Panc1 (cell line): ENCODE measurements at regions not wholly inside any gene's neighbourhood (a gene's known extent, or its start where the extent isn't known, plus 50 kb on each side); places are given as distances from the start of the nearest gene placed in this dataset.
"Not testable (repeated sequence)": the region's sequence is repeated elsewhere in the genome, so short reads cannot be mapped to it uniquely, and the experiment has no call there.

Experiments
- ATAC-seq: fragments of 200-7000 bp; cut with Tn5 transposase; 2 replicates; pipeline ENCODE4 v1.9.1; 2020; ENCODE audit warnings: mild to moderate bottlenecking, moderate library complexity
- BruUV-seq: library from RNA; stranded (reverse); fragments of 400-500 nt; replicated peaks from 2 replicates; lab custom pipeline; 2021; lab: Mats Ljungman, UMichigan
- CTCF ChIA-PET: fragments of 300-600 bp; sonication (Branson Sonifier 250); formaldehyde crosslinking; loops from one replicate; lab custom pipeline; 2022; ENCODE audit warnings: antibody characterized with exemption; lab: Charles Lee
- POLR2A ChIA-PET: fragments of 300-600 bp; sonication (Branson Sonifier 250); formaldehyde crosslinking; loops from one replicate; lab custom pipeline; 2022; ENCODE audit warnings: antibody characterized with exemption; lab: Charles Lee
- DNase-seq: peaks from one replicate; pipeline ENCODE4 v3.0.0-alpha.2; 2010; ENCODE audit warnings: low read depth, low spot score
- H3K27ac ChIP-seq: 2 replicates; pipeline ENCODE4 v1.5.1; 2011; ENCODE audit warnings: mild to moderate bottlenecking, low read length, inconsistent platforms
- H3K27me3 ChIP-seq: fragments of 200-500 bp; sonication (Bioruptor generic); 2 replicates; pipeline ENCODE4 v1.6.0; 2014; ENCODE audit warnings: low read length, inconsistent platforms; ENCODE audit not compliant: control insufficient read depth, insufficient read depth
- H3K36me3 ChIP-seq: fragments of 200-500 bp; sonication (Bioruptor generic); 2 replicates; pipeline ENCODE4 v1.5.1; 2014; ENCODE audit warnings: inconsistent platforms, mild to moderate bottlenecking, low read length, moderate library complexity; ENCODE audit not compliant: control insufficient read depth, insufficient read depth
- H3K4me1 ChIP-seq: 2 replicates; pipeline ENCODE4 v1.5.1; 2011; ENCODE audit warnings: inconsistent platforms, mild to moderate bottlenecking, low read length, moderate library complexity; ENCODE audit not compliant: control insufficient read depth, insufficient read depth
- H3K4me3 ChIP-seq, 2 experiments: 2 replicates each; pipeline ENCODE4 v1.5.1; 2011 to 2012; ENCODE audit warnings: low read depth in 2 of 2, low read length in 2 of 2, mild to moderate bottlenecking in 2 of 2, inconsistent platforms in 1 of 2, moderate library complexity in 1 of 2
- H3K9me3 ChIP-seq: fragments of 200-500 bp; sonication (Bioruptor generic); 2 replicates; pipeline ENCODE4 v1.5.1; 2014; ENCODE audit warnings: low read depth, mild to moderate bottlenecking, inconsistent platforms, low read length, moderate library complexity; ENCODE audit not compliant: control insufficient read depth, insufficient read depth
- POLR2AphosphoS5 ChIP-seq: IDR thresholded peaks from 2 replicates; pipeline ENCODE4 v1.6.1; 2012; ENCODE audit warnings: mild to moderate bottlenecking, low read depth, low read length, moderate library complexity
- SIN3A ChIP-seq: IDR thresholded peaks from 2 replicates; pipeline ENCODE4 v1.6.1; 2012; ENCODE audit warnings: low read depth, mild to moderate bottlenecking, low read length, moderate library complexity, borderline replicate concordance; ENCODE audit not compliant: insufficient read depth
- TCF7L2 ChIP-seq: IDR thresholded peaks from 2 replicates; pipeline ENCODE4 v1.6.1; 2011; ENCODE audit warnings: mild to moderate bottlenecking, low read depth, low read length, inconsistent platforms
- in situ Hi-C: cut with HindIII; loops from 2 replicates; pipeline ENCODE4 v1.10.0; 2016; ENCODE audit warnings: low sequenced_read_pairs, low pct_unique_long_range_greater_than_20kb
- intact Hi-C: fragments of 100-400 bp; cut with micrococcal nuclease; formaldehyde crosslinking; loops from one replicate; pipeline ENCODE4 v1.10.0; 2022; ENCODE audit not compliant: unreplicated experiment
- TF ChIP-seq, protein P1 (sequence below): fragments of 450-650 bp; IDR thresholded peaks from 2 replicates; pipeline ENCODE4 v1.5.1; 2017; ENCODE audit warnings: mild to moderate bottlenecking
- TF ChIP-seq, protein P2 (sequence below), 2 experiments: IDR thresholded peaks; 2 replicates each; pipeline ENCODE4 v1.6.1; 2011 to 2012; ENCODE audit warnings: low read depth in 2 of 2, control low read depth in 1 of 2, low read length in 1 of 2, mild to moderate bottlenecking in 1 of 2, moderate library complexity in 1 of 2; ENCODE audit not compliant: insufficient read depth in 1 of 2

DNA sequence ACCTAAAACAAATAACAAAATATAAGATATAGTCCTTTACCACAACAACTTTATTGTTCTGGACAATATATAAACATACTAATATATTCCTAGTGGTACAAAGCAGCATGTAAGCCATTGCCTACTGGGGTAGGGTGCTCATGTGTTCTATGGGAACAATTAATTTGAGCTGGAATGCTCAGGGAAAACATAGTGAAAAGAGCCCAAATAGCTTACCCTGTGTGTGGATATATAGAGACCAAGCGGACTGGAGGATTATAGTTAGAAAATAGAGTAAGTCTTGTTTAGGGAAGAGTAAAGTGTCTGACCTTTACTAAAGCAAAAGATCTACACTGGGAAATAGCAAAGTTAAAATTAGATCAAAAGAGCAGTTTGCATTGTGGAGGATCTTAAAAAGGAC lies 64.8 kb downstream of the MAD2L1 start:
- ChIA-PET CTCF (no interaction called here), POLR2A (no interaction called here)
- in situ Hi-C loops = no loop called here
- TF ChIP-seq SIN3A (no peak), TCF7L2 (no peak), POLR2AphosphoS5 (no peak)
- TF ChIP-seq, protein P1, sequence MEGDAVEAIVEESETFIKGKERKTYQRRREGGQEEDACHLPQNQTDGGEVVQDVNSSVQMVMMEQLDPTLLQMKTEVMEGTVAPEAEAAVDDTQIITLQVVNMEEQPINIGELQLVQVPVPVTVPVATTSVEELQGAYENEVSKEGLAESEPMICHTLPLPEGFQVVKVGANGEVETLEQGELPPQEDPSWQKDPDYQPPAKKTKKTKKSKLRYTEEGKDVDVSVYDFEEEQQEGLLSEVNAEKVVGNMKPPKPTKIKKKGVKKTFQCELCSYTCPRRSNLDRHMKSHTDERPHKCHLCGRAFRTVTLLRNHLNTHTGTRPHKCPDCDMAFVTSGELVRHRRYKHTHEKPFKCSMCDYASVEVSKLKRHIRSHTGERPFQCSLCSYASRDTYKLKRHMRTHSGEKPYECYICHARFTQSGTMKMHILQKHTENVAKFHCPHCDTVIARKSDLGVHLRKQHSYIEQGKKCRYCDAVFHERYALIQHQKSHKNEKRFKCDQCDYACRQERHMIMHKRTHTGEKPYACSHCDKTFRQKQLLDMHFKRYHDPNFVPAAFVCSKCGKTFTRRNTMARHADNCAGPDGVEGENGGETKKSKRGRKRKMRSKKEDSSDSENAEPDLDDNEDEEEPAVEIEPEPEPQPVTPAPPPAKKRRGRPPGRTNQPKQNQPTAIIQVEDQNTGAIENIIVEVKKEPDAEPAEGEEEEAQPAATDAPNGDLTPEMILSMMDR = no peak
- TF ChIP-seq, protein P2, sequence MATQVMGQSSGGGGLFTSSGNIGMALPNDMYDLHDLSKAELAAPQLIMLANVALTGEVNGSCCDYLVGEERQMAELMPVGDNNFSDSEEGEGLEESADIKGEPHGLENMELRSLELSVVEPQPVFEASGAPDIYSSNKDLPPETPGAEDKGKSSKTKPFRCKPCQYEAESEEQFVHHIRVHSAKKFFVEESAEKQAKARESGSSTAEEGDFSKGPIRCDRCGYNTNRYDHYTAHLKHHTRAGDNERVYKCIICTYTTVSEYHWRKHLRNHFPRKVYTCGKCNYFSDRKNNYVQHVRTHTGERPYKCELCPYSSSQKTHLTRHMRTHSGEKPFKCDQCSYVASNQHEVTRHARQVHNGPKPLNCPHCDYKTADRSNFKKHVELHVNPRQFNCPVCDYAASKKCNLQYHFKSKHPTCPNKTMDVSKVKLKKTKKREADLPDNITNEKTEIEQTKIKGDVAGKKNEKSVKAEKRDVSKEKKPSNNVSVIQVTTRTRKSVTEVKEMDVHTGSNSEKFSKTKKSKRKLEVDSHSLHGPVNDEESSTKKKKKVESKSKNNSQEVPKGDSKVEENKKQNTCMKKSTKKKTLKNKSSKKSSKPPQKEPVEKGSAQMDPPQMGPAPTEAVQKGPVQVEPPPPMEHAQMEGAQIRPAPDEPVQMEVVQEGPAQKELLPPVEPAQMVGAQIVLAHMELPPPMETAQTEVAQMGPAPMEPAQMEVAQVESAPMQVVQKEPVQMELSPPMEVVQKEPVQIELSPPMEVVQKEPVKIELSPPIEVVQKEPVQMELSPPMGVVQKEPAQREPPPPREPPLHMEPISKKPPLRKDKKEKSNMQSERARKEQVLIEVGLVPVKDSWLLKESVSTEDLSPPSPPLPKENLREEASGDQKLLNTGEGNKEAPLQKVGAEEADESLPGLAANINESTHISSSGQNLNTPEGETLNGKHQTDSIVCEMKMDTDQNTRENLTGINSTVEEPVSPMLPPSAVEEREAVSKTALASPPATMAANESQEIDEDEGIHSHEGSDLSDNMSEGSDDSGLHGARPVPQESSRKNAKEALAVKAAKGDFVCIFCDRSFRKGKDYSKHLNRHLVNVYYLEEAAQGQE (IDR thresholded peaks at IDR 0.05; ENCODE audit: insufficient read depth in 1 of 2, low read depth in 2 of 2, low read length in 1 of 2) = no peak
- Histone ChIP-seq H3K4me1 (no peaks in the 10 kb centered on the region; the same call in 1 of the 2 replicates), H3K27ac (no peak overlapping the region), H3K4me3 (no peak overlapping the region), H3K27me3 (no peaks in the 10 kb centered on the region), H3K9me3 (no peaks in the 10 kb centered on the region), H3K36me3 (no peaks in the 10 kb centered on the region)
- intact Hi-C loops = no loop called here
- DNase-seq (no peak), ATAC-seq (no peak)
- no TSS peak for BruUV-seq

DNA sequence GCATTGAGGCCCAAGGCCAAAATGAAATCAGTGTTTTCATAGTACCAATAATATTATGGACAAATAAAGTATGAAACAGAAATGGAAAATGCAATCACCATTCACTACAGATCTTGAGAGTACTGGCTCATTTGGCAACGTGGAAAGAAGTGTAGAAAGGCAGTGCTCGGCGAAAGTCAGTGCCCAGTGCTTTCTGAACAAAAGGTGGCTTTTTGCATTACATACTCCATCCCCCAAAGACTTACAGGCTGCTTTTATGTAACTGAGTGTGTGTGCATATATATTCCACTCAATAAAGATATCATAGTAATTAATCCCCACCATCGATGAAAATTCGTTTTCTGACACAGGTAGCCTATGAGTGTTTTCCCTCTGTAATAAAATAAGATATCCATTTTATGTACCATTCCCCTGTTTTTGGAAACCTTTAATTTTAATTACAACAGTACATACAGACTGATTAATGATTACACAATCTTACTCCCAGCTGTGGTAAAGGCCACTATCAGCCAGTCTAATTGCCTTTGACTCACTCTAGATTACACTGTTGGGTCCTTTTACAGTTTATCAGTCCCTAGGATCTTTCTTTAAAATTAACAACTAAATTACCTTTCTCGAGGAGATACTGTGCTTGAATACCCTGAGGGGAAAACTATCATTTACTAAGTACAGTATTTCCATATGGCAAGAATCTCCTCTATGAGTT lies 65.9 kb downstream of the MAD2L1 start:
- no TSS peak for BruUV-seq
- no peak for TF ChIP-seq POLR2AphosphoS5
- TF ChIP-seq TCF7L2 = no peak
- TF ChIP-seq, protein P2 (IDR thresholded peaks at IDR 0.05; ENCODE audit: insufficient read depth in 1 of 2, low read depth in 2 of 2, low read length in 1 of 2) = no peak
- TF ChIP-seq SIN3A = no peak
- TF ChIP-seq, protein P1 = no peak
- ATAC-seq (no peak), DNase-seq (no peak)
- Histone ChIP-seq H3K27me3 (no peaks in the 10 kb centered on the region), H3K27ac (peak overlapping the region; percentile 48; the same call in 1 of the 2 replicates), H3K9me3 (no peaks in the 10 kb centered on the region), H3K4me3 (no peak overlapping the region), H3K4me1 (no peaks in the 10 kb centered on the region; the same call in 1 of the 2 replicates), H3K36me3 (no peaks in the 10 kb centered on the region)
- in situ Hi-C loops = no loop called here
- ChIA-PET CTCF (no interaction called here), POLR2A (no interaction called here)
- intact Hi-C loops = no loop called here

DNA sequence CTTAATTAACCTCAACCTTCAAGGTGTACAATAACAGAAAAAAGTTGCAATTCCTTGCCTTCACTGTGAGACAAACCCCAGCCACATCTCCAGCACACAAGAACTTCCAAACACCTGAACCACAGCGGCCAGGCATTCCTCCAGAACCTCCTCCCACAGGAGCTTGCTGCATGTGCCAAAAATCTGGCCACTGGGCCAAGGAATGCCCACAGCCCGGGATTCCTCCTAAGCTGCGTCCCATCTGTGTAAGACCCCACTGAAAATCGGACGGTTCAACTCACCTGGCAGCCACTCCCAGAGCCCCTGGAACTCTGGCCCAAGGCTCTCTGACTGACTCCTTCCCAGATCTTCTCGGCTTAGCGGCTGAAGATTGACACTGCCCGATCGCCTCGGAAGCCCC lies 70.6 kb downstream of the MAD2L1 start:
- ATAC-seq, POLR2A ChIA-PET, BruUV-seq, H3K36me3 ChIP-seq, H3K4me3 ChIP-seq, H3K9me3 ChIP-seq, in situ Hi-C loops, intact Hi-C loops, H3K27me3 ChIP-seq, DNase-seq, H3K4me1 ChIP-seq, CTCF ChIA-PET, H3K27ac ChIP-seq: not testable (repeated sequence)
